GM23338 (cell line): ENCODE measurements at regions not wholly inside any gene's neighbourhood (a gene's known extent, or its start where the extent isn't known, plus 50 kb on each side); places are given as distances from the start of the nearest gene placed in this dataset.

Experiments
- ATAC-seq: fragments of 200-7000 bp; cut with Tn5 transposase; 3 replicates; pipeline ENCODE4 v1.9.1; 2020
- DNase-seq: peaks from one replicate; pipeline ENCODE4 v3.0.0-alpha.2; 2015; ENCODE audit warnings: low spot score
- H2AFZ ChIP-seq: fragments of 200-600 bp; sonication (generic); 2 replicates; pipeline ENCODE4 v1.8.0; 2016; ENCODE audit warnings: antibody characterized with exemption, mild to moderate bottlenecking, moderate library complexity
- H3F3A ChIP-seq: fragments of 200-600 bp; sonication (generic); replicated peaks from 2 replicates; pipeline ENCODE4 v1.8.0; 2017; ENCODE audit warnings: antibody characterized with exemption, mixed run types, low read depth
- H3K27ac ChIP-seq: fragments of 200-600 bp; sonication (generic); 2 replicates; pipeline ENCODE4 v1.6.1; 2016; ENCODE audit warnings: low read depth
- H3K27me3 ChIP-seq: fragments of 200-600 bp; sonication (generic); 2 replicates; pipeline ENCODE4 v1.8.0; 2016; ENCODE audit warnings: mild to moderate bottlenecking, mixed run types, moderate library complexity; ENCODE audit not compliant: insufficient read depth
- H3K36me3 ChIP-seq: fragments of 200-600 bp; sonication (generic); 2 replicates; pipeline ENCODE4 v1.8.0; 2016; ENCODE audit warnings: mild to moderate bottlenecking; ENCODE audit not compliant: insufficient read depth
- H3K4me1 ChIP-seq: fragments of 200-600 bp; sonication (generic); 2 replicates; pipeline ENCODE4 v1.8.0; 2016; ENCODE audit warnings: mild to moderate bottlenecking, moderate library complexity; ENCODE audit not compliant: insufficient read depth
- H3K4me2 ChIP-seq: fragments of 200-600 bp; sonication (generic); 2 replicates; pipeline ENCODE4 v1.7.1; 2017; ENCODE audit warnings: mixed run types
- H3K4me3 ChIP-seq: fragments of 200-600 bp; sonication (generic); 2 replicates; pipeline ENCODE4 v1.6.1; 2016; ENCODE audit warnings: mixed run types
- H3K79me2 ChIP-seq: fragments of 200-600 bp; sonication (generic); replicated peaks from 2 replicates; pipeline ENCODE4 v1.8.0; 2017; ENCODE audit warnings: mild to moderate bottlenecking; ENCODE audit not compliant: insufficient read depth
- H3K9me2 ChIP-seq: fragments of 200-600 bp; sonication (generic); 2 replicates; pipeline ENCODE4 v1.8.0; 2017; ENCODE audit not compliant: insufficient read depth
- H4K20me1 ChIP-seq: fragments of 200-600 bp; sonication (generic); replicated peaks from 2 replicates; pipeline ENCODE4 v1.8.0; 2017; ENCODE audit warnings: mild to moderate bottlenecking; ENCODE audit not compliant: insufficient read depth
- H3K27ac Mint-ChIP-seq: 2 replicates; pipeline ENCODE4 v1.8.0; 2020; ENCODE audit warnings: inconsistent platforms, mild to moderate bottlenecking, moderate library complexity, mixed read lengths
- H3K27me3 Mint-ChIP-seq: 3 replicates; pipeline ENCODE4 v1.8.0; 2022; ENCODE audit warnings: low read depth, mild to moderate bottlenecking, moderate library complexity, mixed read lengths, inconsistent platforms; ENCODE audit not compliant: insufficient read depth, poor library complexity
- H3K36me3 Mint-ChIP-seq: 3 replicates; pipeline ENCODE4 v1.8.0; 2021; ENCODE audit warnings: low read depth, mild to moderate bottlenecking, inconsistent platforms, moderate library complexity, mixed read lengths
- H3K4me1 Mint-ChIP-seq: 3 replicates; pipeline ENCODE4 v1.8.0; 2020; ENCODE audit warnings: mild to moderate bottlenecking, inconsistent platforms, mixed read lengths
- H3K4me3 Mint-ChIP-seq: 3 replicates; pipeline ENCODE4 v1.8.0; 2021; ENCODE audit warnings: moderate library complexity, mild to moderate bottlenecking, inconsistent platforms, mixed read lengths
- H3K9me3 Mint-ChIP-seq: 3 replicates; pipeline ENCODE4 v1.8.0; 2020; ENCODE audit warnings: moderate library complexity, mild to moderate bottlenecking, inconsistent platforms, mixed read lengths
- CREB1 ChIP-seq: fragments of 250-450 bp; sonication (Bioruptor Pico); IDR thresholded peaks from 2 replicates; pipeline ENCODE4 v1.5.0; 2020; ENCODE audit warnings: low read depth, mild to moderate bottlenecking, moderate library complexity
- EZH2 ChIP-seq: fragments of 200-600 bp; sonication (generic); IDR thresholded peaks from one replicate; pipeline ENCODE4 v1.8.0; 2017; ENCODE audit warnings: antibody characterized with exemption, mild to moderate bottlenecking, low read depth; ENCODE audit not compliant: unreplicated experiment
- EZH2phosphoT487 ChIP-seq: fragments of 200-600 bp; sonication (generic); IDR thresholded peaks from one replicate; pipeline ENCODE4 v1.8.1; 2018; ENCODE audit warnings: antibody characterized with exemption; ENCODE audit not compliant: unreplicated experiment
- JUNB ChIP-seq: IDR thresholded peaks from one replicate; pipeline ENCODE4 v1.6.1; 2016; ENCODE audit warnings: antibody characterized with exemption; ENCODE audit not compliant: unreplicated experiment
- NANOG ChIP-seq: IDR thresholded peaks from 2 replicates; pipeline ENCODE4 v1.6.1; 2016; ENCODE audit warnings: antibody characterized with exemption, borderline replicate concordance
- STAT1 ChIP-seq: IDR thresholded peaks from one replicate; pipeline ENCODE4 v1.6.1; 2016; ENCODE audit warnings: antibody characterized with exemption; ENCODE audit not compliant: unreplicated experiment
- ZNF114 ChIP-seq: fragments of 250-450 bp; sonication (Bioruptor Pico); IDR thresholded peaks from 2 replicates; pipeline ENCODE4 v1.5.0; 2020; ENCODE audit warnings: mild to moderate bottlenecking, moderate library complexity
- ZNF331 ChIP-seq: fragments of 250-450 bp; sonication (Bioruptor Pico); IDR thresholded peaks from 2 replicates; pipeline ENCODE4 v1.5.0; 2020; ENCODE audit warnings: low read depth, mild to moderate bottlenecking, moderate library complexity
- TF ChIP-seq, protein P1 (sequence below): IDR thresholded peaks from one replicate; pipeline ENCODE4 v1.6.1; 2018; ENCODE audit warnings: antibody characterized with exemption; ENCODE audit not compliant: unreplicated experiment
- TF ChIP-seq, protein P2 (sequence below), 2 experiments: fragments of 200-600 bp in 1 of 2; sonication (generic) in 1 of 2; conservative IDR thresholded peaks; 2 replicates each; pipeline versions ENCODE4 v1.5.1 to v1.6.1; 2016 to 2017; ENCODE audit warnings: antibody characterized with exemption in 2 of 2, low read depth in 2 of 2, mild to moderate bottlenecking in 2 of 2, moderate library complexity in 1 of 2
- TF ChIP-seq, protein P3 (sequence below): fragments of 250-450 bp; sonication (Bioruptor Pico); IDR thresholded peaks from 2 replicates; pipeline ENCODE4 v1.5.0; 2020; ENCODE audit warnings: mild to moderate bottlenecking, moderate library complexity

DNA sequence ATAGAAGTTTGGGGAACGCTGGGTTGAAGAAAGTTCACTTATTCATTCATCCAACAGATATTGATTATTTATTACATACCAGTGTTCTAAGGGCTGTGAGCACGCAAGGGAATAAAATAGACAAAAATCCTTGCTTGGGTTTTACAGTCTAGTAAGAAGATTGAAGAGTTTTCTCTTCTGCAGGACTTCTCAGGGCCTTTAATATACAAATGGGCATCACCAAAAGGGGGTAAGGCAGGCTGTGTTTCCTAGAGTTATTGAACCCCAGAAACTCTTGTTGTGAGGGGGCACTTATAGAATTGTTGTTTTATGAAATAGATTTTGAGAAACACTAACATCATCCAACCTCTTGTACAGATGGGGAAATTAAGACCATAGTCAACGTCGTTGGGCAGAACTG is 198.5 kb upstream of the ZNF618 start:
- Mint-ChIP-seq H3K27ac (no peak overlapping the region), H3K4me3 (no peak overlapping the region)
- no peak for TF ChIP-seq CREB1 (CRISPR knock-in tag)
- TF ChIP-seq, protein P1, sequence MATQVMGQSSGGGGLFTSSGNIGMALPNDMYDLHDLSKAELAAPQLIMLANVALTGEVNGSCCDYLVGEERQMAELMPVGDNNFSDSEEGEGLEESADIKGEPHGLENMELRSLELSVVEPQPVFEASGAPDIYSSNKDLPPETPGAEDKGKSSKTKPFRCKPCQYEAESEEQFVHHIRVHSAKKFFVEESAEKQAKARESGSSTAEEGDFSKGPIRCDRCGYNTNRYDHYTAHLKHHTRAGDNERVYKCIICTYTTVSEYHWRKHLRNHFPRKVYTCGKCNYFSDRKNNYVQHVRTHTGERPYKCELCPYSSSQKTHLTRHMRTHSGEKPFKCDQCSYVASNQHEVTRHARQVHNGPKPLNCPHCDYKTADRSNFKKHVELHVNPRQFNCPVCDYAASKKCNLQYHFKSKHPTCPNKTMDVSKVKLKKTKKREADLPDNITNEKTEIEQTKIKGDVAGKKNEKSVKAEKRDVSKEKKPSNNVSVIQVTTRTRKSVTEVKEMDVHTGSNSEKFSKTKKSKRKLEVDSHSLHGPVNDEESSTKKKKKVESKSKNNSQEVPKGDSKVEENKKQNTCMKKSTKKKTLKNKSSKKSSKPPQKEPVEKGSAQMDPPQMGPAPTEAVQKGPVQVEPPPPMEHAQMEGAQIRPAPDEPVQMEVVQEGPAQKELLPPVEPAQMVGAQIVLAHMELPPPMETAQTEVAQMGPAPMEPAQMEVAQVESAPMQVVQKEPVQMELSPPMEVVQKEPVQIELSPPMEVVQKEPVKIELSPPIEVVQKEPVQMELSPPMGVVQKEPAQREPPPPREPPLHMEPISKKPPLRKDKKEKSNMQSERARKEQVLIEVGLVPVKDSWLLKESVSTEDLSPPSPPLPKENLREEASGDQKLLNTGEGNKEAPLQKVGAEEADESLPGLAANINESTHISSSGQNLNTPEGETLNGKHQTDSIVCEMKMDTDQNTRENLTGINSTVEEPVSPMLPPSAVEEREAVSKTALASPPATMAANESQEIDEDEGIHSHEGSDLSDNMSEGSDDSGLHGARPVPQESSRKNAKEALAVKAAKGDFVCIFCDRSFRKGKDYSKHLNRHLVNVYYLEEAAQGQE, result no peak
- TF ChIP-seq, protein P2, sequence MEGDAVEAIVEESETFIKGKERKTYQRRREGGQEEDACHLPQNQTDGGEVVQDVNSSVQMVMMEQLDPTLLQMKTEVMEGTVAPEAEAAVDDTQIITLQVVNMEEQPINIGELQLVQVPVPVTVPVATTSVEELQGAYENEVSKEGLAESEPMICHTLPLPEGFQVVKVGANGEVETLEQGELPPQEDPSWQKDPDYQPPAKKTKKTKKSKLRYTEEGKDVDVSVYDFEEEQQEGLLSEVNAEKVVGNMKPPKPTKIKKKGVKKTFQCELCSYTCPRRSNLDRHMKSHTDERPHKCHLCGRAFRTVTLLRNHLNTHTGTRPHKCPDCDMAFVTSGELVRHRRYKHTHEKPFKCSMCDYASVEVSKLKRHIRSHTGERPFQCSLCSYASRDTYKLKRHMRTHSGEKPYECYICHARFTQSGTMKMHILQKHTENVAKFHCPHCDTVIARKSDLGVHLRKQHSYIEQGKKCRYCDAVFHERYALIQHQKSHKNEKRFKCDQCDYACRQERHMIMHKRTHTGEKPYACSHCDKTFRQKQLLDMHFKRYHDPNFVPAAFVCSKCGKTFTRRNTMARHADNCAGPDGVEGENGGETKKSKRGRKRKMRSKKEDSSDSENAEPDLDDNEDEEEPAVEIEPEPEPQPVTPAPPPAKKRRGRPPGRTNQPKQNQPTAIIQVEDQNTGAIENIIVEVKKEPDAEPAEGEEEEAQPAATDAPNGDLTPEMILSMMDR (conservative IDR thresholded peaks at IDR 0.05; ENCODE audit: low read depth in 2 of 2), result no peak
- no peak for TF ChIP-seq JUNB
- no peak for TF ChIP-seq ZNF331 (CRISPR knock-in tag)
- TF ChIP-seq ZNF114, result no peak
- no peak for TF ChIP-seq EZH2
- no peak for TF ChIP-seq EZH2phosphoT487
- TF ChIP-seq, protein P3, sequence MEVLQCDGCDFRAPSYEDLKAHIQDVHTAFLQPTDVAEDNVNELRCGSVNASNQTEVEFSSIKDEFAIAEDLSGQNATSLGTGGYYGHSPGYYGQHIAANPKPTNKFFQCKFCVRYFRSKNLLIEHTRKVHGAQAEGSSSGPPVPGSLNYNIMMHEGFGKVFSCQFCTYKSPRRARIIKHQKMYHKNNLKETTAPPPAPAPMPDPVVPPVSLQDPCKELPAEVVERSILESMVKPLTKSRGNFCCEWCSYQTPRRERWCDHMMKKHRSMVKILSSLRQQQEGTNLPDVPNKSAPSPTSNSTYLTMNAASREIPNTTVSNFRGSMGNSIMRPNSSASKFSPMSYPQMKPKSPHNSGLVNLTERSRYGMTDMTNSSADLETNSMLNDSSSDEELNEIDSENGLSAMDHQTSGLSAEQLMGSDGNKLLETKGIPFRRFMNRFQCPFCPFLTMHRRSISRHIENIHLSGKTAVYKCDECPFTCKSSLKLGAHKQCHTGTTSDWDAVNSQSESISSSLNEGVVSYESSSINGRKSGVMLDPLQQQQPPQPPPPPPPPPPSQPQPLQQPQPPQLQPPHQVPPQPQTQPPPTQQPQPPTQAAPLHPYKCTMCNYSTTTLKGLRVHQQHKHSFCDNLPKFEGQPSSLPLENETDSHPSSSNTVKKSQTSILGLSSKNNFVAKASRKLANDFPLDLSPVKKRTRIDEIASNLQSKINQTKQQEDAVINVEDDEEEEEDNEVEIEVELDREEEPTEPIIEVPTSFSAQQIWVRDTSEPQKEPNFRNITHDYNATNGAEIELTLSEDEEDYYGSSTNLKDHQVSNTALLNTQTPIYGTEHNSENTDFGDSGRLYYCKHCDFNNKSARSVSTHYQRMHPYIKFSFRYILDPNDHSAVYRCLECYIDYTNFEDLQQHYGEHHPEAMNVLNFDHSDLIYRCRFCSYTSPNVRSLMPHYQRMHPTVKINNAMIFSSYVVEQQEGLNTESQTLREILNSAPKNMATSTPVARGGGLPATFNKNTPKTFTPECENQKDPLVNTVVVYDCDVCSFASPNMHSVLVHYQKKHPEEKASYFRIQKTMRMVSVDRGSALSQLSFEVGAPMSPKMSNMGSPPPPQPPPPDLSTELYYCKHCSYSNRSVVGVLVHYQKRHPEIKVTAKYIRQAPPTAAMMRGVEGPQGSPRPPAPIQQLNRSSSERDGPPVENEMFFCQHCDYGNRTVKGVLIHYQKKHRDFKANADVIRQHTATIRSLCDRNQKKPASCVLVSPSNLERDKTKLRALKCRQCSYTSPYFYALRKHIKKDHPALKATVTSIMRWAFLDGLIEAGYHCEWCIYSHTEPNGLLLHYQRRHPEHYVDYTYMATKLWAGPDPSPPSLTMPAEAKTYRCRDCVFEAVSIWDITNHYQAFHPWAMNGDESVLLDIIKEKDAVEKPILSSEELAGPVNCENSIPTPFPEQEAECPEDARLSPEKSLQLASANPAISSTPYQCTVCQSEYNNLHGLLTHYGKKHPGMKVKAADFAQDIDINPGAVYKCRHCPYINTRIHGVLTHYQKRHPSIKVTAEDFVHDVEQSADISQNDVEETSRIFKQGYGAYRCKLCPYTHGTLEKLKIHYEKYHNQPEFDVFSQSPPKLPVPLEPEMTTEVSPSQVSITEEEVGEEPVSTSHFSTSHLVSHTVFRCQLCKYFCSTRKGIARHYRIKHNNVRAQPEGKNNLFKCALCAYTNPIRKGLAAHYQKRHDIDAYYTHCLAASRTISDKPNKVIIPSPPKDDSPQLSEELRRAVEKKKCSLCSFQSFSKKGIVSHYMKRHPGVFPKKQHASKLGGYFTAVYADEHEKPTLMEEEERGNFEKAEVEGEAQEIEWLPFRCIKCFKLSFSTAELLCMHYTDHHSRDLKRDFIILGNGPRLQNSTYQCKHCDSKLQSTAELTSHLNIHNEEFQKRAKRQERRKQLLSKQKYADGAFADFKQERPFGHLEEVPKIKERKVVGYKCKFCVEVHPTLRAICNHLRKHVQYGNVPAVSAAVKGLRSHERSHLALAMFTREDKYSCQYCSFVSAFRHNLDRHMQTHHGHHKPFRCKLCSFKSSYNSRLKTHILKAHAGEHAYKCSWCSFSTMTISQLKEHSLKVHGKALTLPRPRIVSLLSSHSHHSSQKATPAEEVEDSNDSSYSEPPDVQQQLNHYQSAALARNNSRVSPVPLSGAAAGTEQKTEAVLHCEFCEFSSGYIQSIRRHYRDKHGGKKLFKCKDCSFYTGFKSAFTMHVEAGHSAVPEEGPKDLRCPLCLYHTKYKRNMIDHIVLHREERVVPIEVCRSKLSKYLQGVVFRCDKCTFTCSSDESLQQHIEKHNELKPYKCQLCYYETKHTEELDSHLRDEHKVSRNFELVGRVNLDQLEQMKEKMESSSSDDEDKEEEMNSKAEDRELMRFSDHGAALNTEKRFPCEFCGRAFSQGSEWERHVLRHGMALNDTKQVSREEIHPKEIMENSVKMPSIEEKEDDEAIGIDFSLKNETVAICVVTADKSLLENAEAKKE, result no peak
- TF ChIP-seq STAT1, result no peak
- no peak for TF ChIP-seq NANOG

More for the DNA sequence above, 198.5 kb upstream of the ZNF618 start:
- no peaks in the 10 kb centered on the region for H3F3A ChIP-seq
- no peak overlapping the region for H3K27ac ChIP-seq
- H3K4me1 ChIP-seq, result no peaks in the 10 kb centered on the region
- peaks cover 5% of the 10 kb centered on the region; the same call in 1 of the 3 replicates for H3K4me1 Mint-ChIP-seq
- peaks cover 4% of the 10 kb centered on the region for H3K27me3 Mint-ChIP-seq
- H3K27me3 ChIP-seq, result no peaks in the 10 kb centered on the region
- DNase-seq (no peak), ATAC-seq (no peak)
- 0 out of 2 replicates have a peak, but pooled peaks cover 3% of the 10 kb centered on the region for H3K9me2 ChIP-seq
- H3K36me3 Mint-ChIP-seq, result no peaks in the 10 kb centered on the region
- H3K4me2 ChIP-seq, result no peak overlapping the region
- no peaks in the 10 kb centered on the region for H3K36me3 ChIP-seq
- H3K79me2 ChIP-seq, result no peaks in the 10 kb centered on the region
- H4K20me1 ChIP-seq, result no peaks in the 10 kb centered on the region
- H3K9me3 Mint-ChIP-seq, result no peaks in the 10 kb centered on the region
- H3K4me3 ChIP-seq, result no peak overlapping the region
- no peak overlapping the region for H2AFZ ChIP-seq
